Fibroblast of skin of right biceps (primary cell): ENCODE measurements at regions not wholly inside any gene's neighbourhood (a gene's known extent, or its start where the extent isn't known, plus 50 kb on each side); places are given as distances from the start of the nearest gene placed in this dataset.

Experiments used
- DNase-seq: peaks from one replicate; pipeline ENCODE4 v3.0.0-alpha.2; 2013

DNA sequence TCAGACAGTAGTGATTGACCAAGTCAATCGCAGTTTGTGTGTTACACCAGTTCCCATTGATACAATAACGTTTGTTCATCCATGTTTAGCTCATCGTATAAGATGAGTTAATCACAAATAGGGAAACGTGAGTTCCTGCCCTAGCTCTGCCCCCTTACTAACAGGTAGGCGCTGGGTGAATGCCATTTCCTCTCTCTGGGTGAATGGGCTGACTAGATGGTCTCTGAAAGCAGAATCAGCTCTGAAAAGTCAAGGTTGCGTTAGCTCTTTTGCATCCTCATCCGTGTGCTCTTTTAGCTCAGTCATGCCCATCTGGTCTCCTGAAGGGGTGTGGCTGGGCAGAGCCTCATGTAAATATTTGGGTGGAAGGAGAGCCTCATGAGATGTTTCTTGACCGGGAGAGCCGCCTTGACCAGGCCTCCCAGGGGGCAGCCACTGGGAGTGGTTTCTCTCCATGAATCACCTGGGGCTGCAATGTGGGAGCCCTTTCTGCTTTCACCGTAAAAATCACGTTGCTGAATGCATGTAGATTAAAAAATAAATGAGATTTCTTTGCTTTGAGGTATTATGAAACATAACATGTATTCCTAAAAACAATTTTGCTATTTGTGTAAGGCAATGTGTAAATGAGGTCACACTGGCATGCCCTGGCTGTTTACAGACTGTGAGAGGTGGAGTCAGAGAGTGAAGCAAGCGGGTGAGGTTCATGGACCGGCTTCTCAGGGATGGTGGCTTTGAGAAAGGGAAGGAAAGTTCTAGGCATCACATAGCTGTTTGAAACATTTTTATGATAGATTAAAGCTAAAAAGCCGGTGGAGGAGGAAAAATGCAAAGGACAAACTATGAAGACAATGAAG is 108.4 kb upstream of the RASGRP1 start:
- no peak for DNase-seq

DNA sequence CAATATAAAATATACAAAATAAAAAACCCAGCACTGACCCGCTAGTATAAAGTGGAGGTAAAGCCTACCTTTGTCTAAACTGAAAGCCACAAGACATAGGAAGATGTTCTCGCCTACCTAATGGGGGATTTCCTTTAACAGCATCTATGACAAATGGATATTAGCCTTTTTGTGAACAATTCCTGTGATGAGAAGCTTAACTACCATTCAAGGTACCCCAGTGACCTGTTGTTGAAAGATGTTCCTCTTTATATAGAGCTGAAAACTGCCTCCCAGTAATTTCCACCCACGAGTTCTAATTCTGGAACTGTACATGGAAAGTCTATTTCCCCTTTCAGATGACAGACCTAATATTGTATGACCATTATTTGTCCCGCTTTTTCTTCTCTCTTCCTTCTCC is 109.8 kb upstream of the RASGRP1 start:
- no peak for DNase-seq

DNA sequence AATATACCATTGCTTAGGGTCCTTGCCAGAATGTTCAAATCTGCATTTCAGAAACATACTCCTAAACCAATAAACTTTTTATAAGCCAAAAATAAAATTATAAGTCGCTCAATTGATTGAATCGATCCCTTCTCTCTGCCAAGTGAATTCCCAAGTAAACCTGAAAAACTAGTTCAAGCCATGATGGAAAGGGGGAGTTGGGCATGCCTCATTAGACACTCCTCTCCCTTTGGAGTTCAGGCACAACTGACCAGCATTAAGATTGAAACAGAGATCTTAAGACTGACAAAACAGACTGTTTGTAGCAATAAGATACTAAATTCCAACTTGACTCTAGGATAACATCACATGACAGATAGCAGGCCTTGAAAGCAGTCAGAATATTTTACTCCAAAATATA is 113.7 kb upstream of the RASGRP1 start:
- DNase-seq, result no peak

GRCh38 chr15:38680775-38681174 is 116.2 kb upstream of the RASGRP1 start:
- DNase-seq, result no peak

- no peak for DNase-seq
These were observed 117.7 kb upstream of the RASGRP1 start for GRCh38 chr15:38682363-38682762.

- DNase-seq, result no peak
These were observed 118.2 kb upstream of the RASGRP1 start for GRCh38 chr15:38682861-38683260.

DNA sequence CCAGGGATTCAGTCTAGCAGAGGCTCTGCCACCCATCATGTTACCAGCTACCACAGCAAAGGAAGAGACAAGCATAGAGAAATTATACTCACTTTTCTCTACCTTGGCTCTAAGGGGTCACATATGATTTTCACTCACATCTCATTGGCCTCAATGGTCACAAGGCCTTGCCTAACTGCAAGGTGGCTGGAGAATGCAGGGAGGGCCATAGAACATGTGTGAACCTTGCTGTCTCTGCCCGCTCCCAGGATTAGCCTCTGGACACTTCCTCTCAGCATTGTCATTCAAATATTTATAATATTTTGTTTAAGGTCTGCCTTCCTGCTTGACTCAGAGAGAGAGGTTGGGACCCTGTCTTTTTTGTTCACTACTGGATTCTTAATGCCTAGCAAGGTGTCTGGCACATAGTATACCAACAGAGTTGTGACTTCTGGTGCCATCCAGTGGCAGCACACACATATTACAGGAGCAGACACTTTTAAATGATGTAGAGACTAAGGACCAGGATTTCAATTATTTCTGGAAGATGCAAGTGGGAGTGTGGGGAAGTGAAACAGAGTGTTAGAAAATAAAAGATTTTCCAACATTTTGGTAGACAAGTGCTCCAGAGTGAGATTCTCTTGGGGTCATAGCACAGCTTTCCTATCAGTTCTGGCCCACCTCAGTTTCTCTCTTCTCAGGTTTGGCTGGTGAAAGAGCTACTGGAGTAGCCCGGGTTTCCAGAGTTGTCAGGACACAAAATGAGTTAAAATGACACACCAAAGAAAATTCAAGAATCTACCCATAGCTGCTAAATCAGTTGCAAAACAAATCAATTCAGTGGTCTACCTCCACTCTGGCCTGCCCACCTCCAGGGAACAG is 119.0 kb upstream of the RASGRP1 start:
- peak; percentile 53 for DNase-seq

GRCh38 chr15:38684440-38685010 is 119.9 kb upstream of the RASGRP1 start:
- no peak for DNase-seq

GRCh38 chr15:38685686-38686339 is 121.2 kb upstream of the RASGRP1 start:
- no peak for DNase-seq

DNA sequence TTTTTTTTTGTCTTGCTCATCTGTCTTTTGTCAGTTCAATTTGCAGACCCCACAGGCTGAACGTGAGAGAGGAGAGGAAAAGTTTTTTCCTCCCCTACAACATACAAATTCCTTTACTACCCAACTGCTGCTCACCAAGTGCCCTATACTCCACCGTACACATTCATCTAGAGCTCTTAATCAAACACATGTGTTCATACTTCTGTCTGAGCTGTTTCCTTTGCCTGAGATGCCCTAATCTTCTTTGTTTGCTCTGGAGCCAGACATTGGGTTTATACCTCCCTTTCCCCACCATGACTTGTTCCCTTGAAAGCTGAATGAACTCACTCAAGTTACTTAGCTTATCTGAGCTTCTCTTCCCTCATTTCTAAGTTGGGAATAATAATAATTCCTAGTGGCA is 122.7 kb upstream of the RASGRP1 start:
- DNase-seq, result peak; percentile 85

DNA sequence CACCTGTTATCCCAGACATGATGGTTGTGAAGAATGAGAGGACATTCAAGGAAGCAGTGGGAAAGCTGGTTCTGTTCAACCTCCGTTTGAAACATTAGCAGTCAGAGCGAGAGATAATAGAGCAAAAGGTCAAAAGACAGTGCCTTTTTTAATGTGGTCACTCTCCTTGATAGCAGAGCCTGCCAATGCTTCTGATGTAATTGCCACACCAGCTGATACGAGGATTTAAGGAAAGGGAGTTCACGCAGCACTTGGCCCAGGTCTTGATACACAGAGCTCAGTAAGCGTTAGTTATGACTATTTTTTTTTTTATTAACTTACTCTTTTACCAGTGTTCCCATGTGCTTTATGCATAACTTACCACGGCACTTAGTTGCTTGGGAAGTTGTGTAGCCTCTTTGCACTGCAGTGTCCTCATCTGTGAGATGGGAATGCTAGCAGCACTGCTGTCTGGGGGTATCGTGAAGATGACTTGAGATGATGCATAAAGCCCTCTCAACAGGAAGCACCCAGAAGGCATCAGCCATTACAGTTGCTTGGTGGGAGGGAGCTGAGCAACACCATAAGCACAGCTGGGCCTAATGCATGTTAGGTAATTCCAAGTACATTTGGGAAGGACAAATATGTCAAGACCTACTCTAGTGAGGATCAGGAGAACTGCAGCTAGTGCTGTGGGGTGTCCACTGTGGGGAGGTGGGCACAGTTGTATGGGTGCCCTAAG is 123.3 kb upstream of the RASGRP1 start:
- no peak for DNase-seq

DNA sequence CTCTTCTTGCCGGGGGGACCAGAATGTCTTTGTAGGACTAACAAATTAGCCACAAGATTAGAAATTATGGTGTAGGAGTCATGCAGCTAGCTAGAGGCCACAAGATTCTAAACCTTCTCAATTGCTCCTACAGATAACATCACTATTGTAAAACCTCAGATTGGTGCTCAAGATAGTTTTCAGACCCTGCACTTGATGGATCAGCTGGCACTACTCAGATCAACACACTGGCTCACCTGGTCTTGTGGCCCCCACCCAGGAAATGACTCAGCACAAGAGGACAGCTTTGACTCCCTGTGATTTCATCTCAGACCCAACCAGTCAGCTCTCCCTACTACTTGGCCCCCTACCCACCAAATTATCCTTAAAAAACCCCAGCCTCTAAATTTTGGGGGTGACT is 124.1 kb upstream of the RASGRP1 start:
- no peak for DNase-seq

- DNase-seq, result no peak
These were observed 124.9 kb upstream of the RASGRP1 start for GRCh38 chr15:38689522-38689921.

GRCh38 chr15:38690216-38690615 is 125.6 kb upstream of the RASGRP1 start:
- no peak for DNase-seq

- DNase-seq, result peak; percentile 68
These were observed 126.2 kb upstream of the RASGRP1 start for GRCh38 chr15:38690719-38691332.

DNA sequence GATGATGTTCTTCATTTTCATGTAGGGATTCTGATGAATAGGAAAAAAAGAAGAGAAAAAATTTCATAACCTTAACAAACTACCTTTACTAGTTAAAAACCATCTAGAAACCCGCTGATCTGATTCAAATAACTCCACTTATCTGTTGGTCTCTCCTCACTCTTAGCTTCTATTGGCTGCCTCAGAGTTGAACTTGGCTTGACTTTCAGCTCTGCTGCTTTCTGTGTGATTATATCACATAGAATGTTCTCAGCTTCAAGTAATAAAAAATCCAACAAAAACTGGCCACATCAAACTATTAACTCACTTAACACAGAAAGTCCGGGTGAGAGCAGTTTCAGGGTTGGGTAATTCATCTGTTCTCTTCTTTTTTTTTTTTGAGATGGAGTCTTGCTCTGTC is 126.8 kb upstream of the RASGRP1 start:
- DNase-seq, result no peak

GRCh38 chr15:38691965-38692788 is 127.6 kb upstream of the RASGRP1 start:
- no peak for DNase-seq

GRCh38 chr15:38692789-38693062 is 128.1 kb upstream of the RASGRP1 start:
- DNase-seq, result no peak

DNA sequence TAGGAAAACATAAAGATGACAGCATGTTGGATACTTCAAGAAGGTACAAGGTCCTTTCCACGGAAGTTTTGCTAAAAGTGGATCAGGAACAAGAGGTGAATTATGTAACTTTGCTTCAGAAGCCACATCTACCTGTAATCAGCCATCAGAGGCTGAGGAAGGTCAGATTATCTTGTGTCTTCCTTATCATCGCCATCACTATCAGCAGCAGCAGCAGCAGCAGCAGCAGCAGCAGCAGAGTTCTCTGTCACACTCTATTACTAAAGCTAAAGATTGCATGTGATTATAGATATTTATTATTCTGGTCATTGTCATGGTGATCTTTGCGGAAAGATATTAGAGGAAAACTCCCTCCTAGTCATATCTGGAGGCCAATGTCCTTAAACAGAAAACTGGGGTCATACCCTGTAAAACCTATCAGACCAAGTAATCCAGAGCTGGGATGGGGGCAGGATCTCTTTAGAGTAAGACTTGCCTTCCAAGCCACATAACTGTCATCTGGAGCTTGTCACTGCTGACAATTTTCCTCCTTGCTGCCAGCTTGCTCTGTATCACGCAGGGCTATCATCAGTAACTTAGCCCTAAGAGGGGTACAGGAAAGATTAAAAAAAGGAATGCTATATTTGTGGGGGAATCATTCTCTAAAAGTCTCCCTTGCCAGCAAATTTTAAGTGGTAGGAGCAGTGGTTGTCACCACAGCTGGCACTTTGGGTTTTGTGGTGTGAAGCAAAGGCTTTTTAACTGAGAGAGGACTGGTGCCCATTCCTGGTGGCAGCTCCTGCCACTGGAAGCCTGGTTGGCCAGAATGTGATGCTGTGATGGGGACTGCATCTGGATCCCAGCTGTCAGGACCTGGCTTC is 130.9 kb upstream of the RASGRP1 start:
- no peak for DNase-seq

DNA sequence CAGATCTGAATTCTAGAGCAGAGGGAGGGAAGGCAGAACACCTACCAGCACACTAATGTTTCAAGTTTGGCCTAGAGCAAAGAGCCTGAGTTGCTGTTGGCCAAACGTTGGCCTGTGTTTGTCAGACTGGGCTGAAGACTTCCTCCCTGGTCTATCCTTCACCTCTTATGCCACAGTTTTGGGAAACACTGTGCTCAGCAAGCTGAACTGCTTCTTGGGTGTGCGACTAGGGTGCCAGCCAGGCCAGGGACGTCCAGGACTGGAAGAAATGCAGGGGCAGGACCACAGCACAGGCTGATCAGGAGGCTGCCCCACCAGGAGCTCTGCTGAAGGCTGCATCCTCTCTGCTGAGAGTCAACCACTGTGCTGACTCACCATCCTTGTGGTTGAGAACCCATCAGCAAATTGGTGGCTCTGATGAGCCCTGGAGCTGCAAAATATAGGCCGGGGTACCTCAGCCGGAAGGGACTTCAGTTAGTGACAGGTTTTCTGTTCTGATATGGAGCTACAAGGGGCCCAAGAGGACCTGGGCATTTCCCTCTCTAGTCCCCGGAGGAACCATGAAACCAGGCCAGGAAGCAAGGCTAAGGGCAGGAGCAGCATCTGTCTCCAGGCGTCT is 131.6 kb upstream of the RASGRP1 start:
- DNase-seq, result peak; percentile 79
